Activated naive CD8-positive, alpha-beta T cell (primary cell): ENCODE measurements at regions not wholly inside any gene's neighbourhood (a gene's known extent, or its start where the extent isn't known, plus 50 kb on each side); places are given as distances from the start of the nearest gene placed in this dataset.

Source experiments
- H3K27ac Mint-ChIP-seq: one replicate; pipeline ENCODE4 v1.8.0; 2021; ENCODE audit warnings: mixed read lengths
- H3K27me3 Mint-ChIP-seq: one replicate; pipeline ENCODE4 v1.8.0; 2021; ENCODE audit warnings: mixed read lengths
- H3K36me3 Mint-ChIP-seq: one replicate; pipeline ENCODE4 v1.8.0; 2021; ENCODE audit warnings: mixed read lengths
- H3K4me1 Mint-ChIP-seq: one replicate; pipeline ENCODE4 v1.8.0; 2021; ENCODE audit warnings: low read depth, mixed read lengths
- H3K4me3 Mint-ChIP-seq: one replicate; pipeline ENCODE4 v1.8.0; 2021; ENCODE audit warnings: mild to moderate bottlenecking, mixed read lengths
- H3K9me3 Mint-ChIP-seq: one replicate; pipeline ENCODE4 v1.8.0; 2021; ENCODE audit warnings: low read depth, mixed read lengths

DNA sequence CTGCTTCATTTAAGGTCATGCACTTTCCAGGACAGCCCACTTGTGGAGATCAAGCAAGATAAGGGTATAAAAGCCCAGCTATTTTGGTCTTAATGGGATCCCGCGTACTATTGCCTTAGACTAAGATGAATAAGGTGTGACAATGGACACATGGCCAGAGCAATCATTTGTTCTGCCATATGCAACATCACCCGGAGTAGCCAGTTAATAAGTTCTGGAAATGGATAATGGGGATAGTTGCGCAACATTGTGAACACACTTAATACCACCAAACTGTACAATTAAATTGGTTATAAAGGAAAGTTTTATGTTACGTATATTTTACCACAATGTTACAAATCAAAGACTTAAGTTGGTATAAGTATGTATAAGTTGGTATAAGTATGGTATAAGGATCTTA, 674.5 kb downstream of the HDGFL1 start:
- H3K27ac Mint-ChIP-seq: no peak overlapping the region
- H3K27me3 Mint-ChIP-seq: peaks cover 2% of the 10 kb centered on the region
- no peaks in the 10 kb centered on the region for H3K36me3 Mint-ChIP-seq
- H3K4me1 Mint-ChIP-seq: no peaks in the 10 kb centered on the region
- H3K4me3 Mint-ChIP-seq: no peak overlapping the region
- peaks cover 10% of the 10 kb centered on the region for H3K9me3 Mint-ChIP-seq

DNA sequence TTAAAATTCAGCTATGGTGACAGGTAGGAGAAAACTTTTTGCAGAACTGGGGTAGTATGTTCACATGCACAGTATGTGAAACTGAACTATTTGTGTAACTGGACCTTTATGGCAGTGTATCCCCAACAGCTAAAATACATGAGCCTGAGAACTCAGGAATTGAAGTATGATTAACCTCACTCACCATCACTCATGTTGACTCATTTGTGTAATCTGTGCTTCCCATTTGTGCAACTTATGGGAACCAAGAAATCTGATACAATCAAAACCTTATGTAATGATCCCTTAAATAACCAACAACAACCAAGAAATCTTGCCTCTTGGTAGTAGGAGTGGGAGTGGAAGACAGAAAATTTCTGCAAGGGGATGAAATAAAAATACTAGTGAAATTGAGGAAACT, 674.9 kb downstream of the HDGFL1 start:
- Mint-ChIP-seq H3K4me1 (no peaks in the 10 kb centered on the region), H3K4me3 (no peak overlapping the region), H3K9me3 (peaks cover 10% of the 10 kb centered on the region), H3K27ac (no peak overlapping the region), H3K36me3 (no peaks in the 10 kb centered on the region), H3K27me3 (peaks cover 2% of the 10 kb centered on the region)

DNA sequence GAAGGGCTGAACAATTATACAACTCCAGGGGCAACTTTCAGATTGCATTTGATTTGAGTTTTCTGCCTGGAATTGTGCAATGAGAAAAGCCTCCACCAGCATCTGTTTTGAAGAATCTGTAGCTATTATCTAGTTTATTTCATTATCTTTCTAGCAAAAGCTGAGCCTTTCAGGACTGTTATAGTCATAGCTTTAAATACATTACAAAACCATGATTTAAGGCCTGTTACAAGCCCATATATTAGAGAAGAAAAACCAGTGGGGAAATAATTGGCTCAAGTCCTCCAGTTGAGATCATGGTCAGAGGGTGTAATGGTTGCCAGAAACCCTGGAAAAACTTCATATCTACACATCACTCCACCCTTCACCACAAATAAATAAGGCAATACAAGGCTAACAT, 676.2 kb downstream of the HDGFL1 start:
- Mint-ChIP-seq H3K4me3 (no peak overlapping the region), H3K27me3 (peaks cover 2% of the 10 kb centered on the region), H3K27ac (no peak overlapping the region), H3K4me1 (no peaks in the 10 kb centered on the region), H3K9me3 (peaks cover 10% of the 10 kb centered on the region), H3K36me3 (no peaks in the 10 kb centered on the region)

GRCh38 chr6:23246896-23247295, 677.5 kb downstream of the HDGFL1 start:
- Mint-ChIP-seq H3K4me1 (no peaks in the 10 kb centered on the region), H3K36me3 (no peaks in the 10 kb centered on the region), H3K27me3 (peaks cover 1% of the 10 kb centered on the region), H3K27ac (no peak overlapping the region), H3K4me3 (no peak overlapping the region), H3K9me3 (peaks cover 10% of the 10 kb centered on the region)

- Mint-ChIP-seq H3K9me3 (peaks cover 7% of the 10 kb centered on the region), H3K27ac (no peak overlapping the region), H3K36me3 (no peaks in the 10 kb centered on the region), H3K4me3 (no peak overlapping the region), H3K4me1 (no peaks in the 10 kb centered on the region), H3K27me3 (no peaks in the 10 kb centered on the region)
Observed at GRCh38 chr6:23250556-23250955, 681.2 kb downstream of the HDGFL1 start.

DNA sequence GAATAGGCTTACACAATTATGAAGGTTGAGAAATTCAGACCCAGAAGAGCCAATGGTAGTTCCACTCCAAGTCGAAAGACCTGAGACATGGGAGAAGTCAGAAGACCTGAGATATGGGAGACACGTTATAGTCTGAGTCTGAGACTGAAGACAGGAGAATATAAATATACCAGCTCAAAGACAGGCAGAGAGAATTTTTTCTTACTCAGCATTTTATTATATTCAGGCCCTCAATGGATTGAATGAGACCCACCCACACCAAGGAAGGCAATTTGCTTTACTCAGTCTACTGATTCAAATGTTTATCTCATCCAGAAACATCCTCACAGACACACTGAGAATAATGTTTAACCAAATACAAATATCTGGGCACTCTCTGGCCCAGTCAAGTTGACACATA, 693.5 kb downstream of the HDGFL1 start:
- Mint-ChIP-seq H3K27me3 (no peaks in the 10 kb centered on the region), H3K27ac (no peak overlapping the region), H3K4me1 (no peaks in the 10 kb centered on the region), H3K36me3 (peaks cover 2% of the 10 kb centered on the region), H3K9me3 (peaks cover 9% of the 10 kb centered on the region), H3K4me3 (no peak overlapping the region)

DNA sequence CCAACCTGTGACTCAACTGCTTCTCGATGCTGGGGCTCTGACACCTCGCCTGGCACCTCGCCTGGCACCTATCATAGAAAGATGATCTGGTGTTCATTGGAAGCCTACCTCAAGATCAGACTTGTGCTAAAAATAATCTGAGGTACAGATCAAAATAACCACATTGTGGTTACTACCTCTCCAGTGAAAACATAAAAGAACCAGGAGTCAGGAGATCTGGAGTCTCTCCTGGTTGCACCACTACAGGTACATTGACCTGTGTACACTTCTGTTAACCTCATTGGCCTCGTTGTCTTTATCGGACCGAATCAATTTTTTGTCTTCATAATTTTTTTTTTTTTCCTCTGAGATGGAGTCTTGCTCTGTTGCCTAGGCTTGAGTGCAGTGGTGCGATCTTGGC, 695.9 kb downstream of the HDGFL1 start:
- H3K4me1 Mint-ChIP-seq: no peaks in the 10 kb centered on the region
- H3K9me3 Mint-ChIP-seq: peaks cover 8% of the 10 kb centered on the region
- H3K4me3 Mint-ChIP-seq: no peak overlapping the region
- no peaks in the 10 kb centered on the region for H3K27me3 Mint-ChIP-seq
- H3K36me3 Mint-ChIP-seq: peaks cover 2% of the 10 kb centered on the region
- no peak overlapping the region for H3K27ac Mint-ChIP-seq

DNA sequence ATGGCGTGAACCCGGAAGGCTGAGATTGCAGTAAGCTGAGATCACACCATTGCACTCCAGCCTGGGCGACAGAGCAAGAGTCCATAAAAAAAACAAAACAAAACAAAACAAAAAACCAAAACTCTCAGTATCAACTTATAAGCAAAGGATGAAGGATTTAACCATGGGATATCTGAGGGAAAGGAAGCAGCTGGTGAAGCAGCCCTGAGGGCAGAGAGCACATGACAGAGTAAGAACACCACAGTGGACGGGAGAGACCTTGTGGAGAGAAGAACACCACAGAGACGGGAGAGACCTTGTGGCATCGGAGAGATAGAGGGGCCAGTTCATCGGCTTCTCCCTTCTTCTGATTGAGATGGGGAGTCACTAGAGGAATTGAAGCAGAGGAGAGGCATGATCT, 697.2 kb downstream of the HDGFL1 start:
- Mint-ChIP-seq H3K4me1 (no peaks in the 10 kb centered on the region), H3K9me3 (no peaks in the 10 kb centered on the region), H3K27ac (no peak overlapping the region), H3K4me3 (no peak overlapping the region), H3K27me3 (no peaks in the 10 kb centered on the region), H3K36me3 (no peaks in the 10 kb centered on the region)

DNA sequence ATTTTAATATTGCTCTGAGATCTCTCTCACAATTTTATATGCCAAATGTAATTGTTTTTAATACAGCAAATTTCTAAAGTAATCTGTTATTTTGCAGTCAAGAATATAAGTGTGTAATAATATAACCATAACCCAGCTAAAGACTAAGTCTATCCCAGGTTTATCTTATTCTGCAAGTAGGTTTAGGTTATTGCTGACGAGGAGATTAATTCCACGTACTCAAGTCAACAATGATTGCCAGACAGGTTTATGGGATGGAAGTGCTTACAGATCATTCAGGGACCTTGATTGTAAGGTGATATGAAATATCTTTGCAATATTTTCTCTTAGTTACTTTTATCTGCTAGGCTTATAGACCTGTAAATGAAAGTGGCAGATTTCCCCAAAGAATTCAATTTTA, 698.3 kb downstream of the HDGFL1 start:
- H3K9me3 Mint-ChIP-seq: no peaks in the 10 kb centered on the region
- no peaks in the 10 kb centered on the region for H3K4me1 Mint-ChIP-seq
- no peak overlapping the region for H3K4me3 Mint-ChIP-seq
- H3K36me3 Mint-ChIP-seq: no peaks in the 10 kb centered on the region
- no peaks in the 10 kb centered on the region for H3K27me3 Mint-ChIP-seq
- no peak overlapping the region for H3K27ac Mint-ChIP-seq

DNA sequence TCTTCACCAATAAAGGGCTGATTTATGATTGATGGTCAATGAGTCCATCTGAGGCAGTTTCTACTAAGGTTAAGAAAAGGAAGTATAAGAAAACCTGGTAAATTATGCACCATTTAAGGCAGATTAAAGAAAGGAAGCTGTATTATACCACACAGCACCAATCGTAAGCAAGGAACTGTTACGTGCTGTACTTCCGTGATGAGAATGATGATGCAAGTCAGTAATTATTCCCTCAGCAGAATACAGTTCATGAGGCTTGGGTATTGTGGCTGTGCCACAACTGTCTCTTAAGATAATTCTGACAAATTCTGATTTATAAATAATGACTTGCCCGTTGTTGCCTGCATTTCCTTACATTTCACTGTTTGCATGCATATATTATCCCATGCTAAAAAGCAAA, 699.0 kb downstream of the HDGFL1 start:
- Mint-ChIP-seq H3K27ac (no peak overlapping the region), H3K4me1 (no peaks in the 10 kb centered on the region), H3K4me3 (no peak overlapping the region), H3K27me3 (no peaks in the 10 kb centered on the region), H3K36me3 (no peaks in the 10 kb centered on the region), H3K9me3 (no peaks in the 10 kb centered on the region)

DNA sequence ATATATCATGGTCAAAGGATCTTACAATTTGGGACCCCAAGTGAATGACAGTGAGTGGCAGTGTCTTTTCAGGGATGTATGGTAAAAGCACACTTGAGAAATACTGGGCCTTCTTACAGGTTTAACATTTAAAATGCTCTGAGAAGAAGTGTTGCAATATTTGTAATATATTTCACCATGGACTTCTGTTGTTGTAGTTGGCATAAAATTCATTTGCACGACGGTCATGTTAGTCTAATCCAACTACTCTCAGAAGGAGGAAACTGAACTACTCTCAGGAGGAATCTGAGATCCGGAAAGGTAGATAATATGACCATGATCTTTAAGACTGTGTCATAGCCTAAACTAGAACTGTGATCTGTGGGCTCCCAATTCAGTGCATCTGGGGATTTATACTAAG, 700.1 kb downstream of the HDGFL1 start:
- H3K36me3 Mint-ChIP-seq: no peaks in the 10 kb centered on the region
- no peak overlapping the region for H3K27ac Mint-ChIP-seq
- no peak overlapping the region for H3K4me3 Mint-ChIP-seq
- H3K9me3 Mint-ChIP-seq: no peaks in the 10 kb centered on the region
- H3K27me3 Mint-ChIP-seq: no peaks in the 10 kb centered on the region
- H3K4me1 Mint-ChIP-seq: no peaks in the 10 kb centered on the region

DNA sequence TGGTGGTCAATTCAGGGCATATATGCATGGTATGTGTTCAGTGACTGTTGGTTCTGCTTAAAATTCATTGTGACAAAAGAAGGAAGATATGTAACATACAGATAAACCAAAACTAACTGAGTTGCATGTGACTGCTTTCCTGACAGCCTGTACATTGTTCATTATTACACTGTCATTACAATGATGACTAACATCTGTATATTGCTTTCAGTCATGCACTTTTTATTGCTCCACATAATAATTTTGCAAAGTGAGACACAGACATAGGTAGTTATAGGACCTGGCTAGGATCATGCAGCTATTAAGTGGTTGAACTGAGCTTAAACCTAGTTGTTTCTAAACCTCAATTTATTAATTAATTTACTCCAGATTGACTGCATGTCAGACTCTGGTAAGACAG, 703.2 kb downstream of the HDGFL1 start:
- H3K27me3 Mint-ChIP-seq: no peaks in the 10 kb centered on the region
- H3K9me3 Mint-ChIP-seq: no peaks in the 10 kb centered on the region
- no peak overlapping the region for H3K27ac Mint-ChIP-seq
- H3K4me1 Mint-ChIP-seq: no peaks in the 10 kb centered on the region
- H3K36me3 Mint-ChIP-seq: no peaks in the 10 kb centered on the region
- H3K4me3 Mint-ChIP-seq: no peak overlapping the region

GRCh38 chr6:23277521-23278179, 708.3 kb downstream of the HDGFL1 start:
- H3K9me3 Mint-ChIP-seq: no peaks in the 10 kb centered on the region
- no peaks in the 10 kb centered on the region for H3K4me1 Mint-ChIP-seq
- H3K36me3 Mint-ChIP-seq: no peaks in the 10 kb centered on the region
- H3K4me3 Mint-ChIP-seq: no peak overlapping the region
- no peak overlapping the region for H3K27ac Mint-ChIP-seq
- no peaks in the 10 kb centered on the region for H3K27me3 Mint-ChIP-seq

DNA sequence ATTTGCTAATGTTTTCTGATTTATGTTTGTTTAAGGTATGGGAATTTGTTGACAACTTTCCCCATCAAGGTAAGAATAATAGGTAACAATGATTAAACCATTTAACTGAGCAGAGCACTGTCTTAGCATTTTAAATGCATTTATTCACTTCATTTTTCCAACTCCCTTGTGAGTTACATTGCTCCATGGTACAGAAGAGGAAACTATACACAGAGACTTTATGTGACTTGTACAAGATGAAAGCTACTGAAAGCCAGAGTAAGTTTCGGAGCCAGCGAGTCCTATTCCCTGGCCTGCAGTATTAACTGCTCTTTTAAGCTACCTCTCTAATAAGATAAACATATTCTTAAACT, 708.8 kb downstream of the HDGFL1 start:
- no peaks in the 10 kb centered on the region for H3K27me3 Mint-ChIP-seq
- no peaks in the 10 kb centered on the region for H3K36me3 Mint-ChIP-seq
- no peaks in the 10 kb centered on the region for H3K4me1 Mint-ChIP-seq
- H3K4me3 Mint-ChIP-seq: no peak overlapping the region
- no peaks in the 10 kb centered on the region for H3K9me3 Mint-ChIP-seq
- H3K27ac Mint-ChIP-seq: no peak overlapping the region

GRCh38 chr6:23280437-23280836, 711.1 kb downstream of the HDGFL1 start:
- Mint-ChIP-seq H3K4me3 (no peak overlapping the region), H3K36me3 (no peaks in the 10 kb centered on the region), H3K9me3 (peaks cover 5% of the 10 kb centered on the region), H3K4me1 (no peaks in the 10 kb centered on the region), H3K27me3 (no peaks in the 10 kb centered on the region), H3K27ac (no peak overlapping the region)

- Mint-ChIP-seq H3K4me3 (no peak overlapping the region), H3K36me3 (no peaks in the 10 kb centered on the region), H3K9me3 (peaks cover 5% of the 10 kb centered on the region), H3K27ac (no peak overlapping the region), H3K27me3 (no peaks in the 10 kb centered on the region), H3K4me1 (no peaks in the 10 kb centered on the region)
Observed at GRCh38 chr6:23282252-23283021, 713.1 kb downstream of the HDGFL1 start.
